Neuronal stem cell (in vitro differentiated cells): ENCODE measurements at regions not wholly inside any gene's neighbourhood (a gene's known extent, or its start where the extent isn't known, plus 50 kb on each side); places are given as distances from the start of the nearest gene placed in this dataset.
"Not testable (repeated sequence)": the region's sequence is repeated elsewhere in the genome, so short reads cannot be mapped to it uniquely, and the experiment has no call there.

Experiments used
- DNase-seq: peaks from one replicate; pipeline ENCODE4 v3.0.0-alpha.2; 2013; ENCODE audit warnings: low spot score
- H2AFZ ChIP-seq: one replicate; pipeline ENCODE4 v1.6.1; 2013; ENCODE audit warnings: mild to moderate bottlenecking, low read length, inconsistent platforms
- H2AK5ac ChIP-seq: 2 replicates; pipeline ENCODE4 v1.6.1; 2013; ENCODE audit warnings: low read depth, mild to moderate bottlenecking, inconsistent platforms, low read length, moderate library complexity, mixed read lengths
- H2BK120ac ChIP-seq: 2 replicates; pipeline ENCODE4 v1.6.1; 2013; ENCODE audit warnings: low read depth, mild to moderate bottlenecking, inconsistent platforms, low read length, moderate library complexity, mixed read lengths
- H2BK12ac ChIP-seq: one replicate; pipeline ENCODE4 v1.6.1; 2013; ENCODE audit warnings: low read length, inconsistent platforms
- H2BK15ac ChIP-seq: 2 replicates; pipeline ENCODE4 v1.6.1; 2013; ENCODE audit warnings: mild to moderate bottlenecking, low read length, inconsistent platforms, mixed read lengths
- H2BK5ac ChIP-seq: one replicate; pipeline ENCODE4 v1.6.1; 2013; ENCODE audit warnings: inconsistent platforms, mild to moderate bottlenecking, low read length, moderate library complexity
- H3K14ac ChIP-seq: one replicate; pipeline ENCODE4 v1.6.1; 2013; ENCODE audit warnings: low read length, inconsistent platforms
- H3K18ac ChIP-seq: 2 replicates; pipeline ENCODE4 v1.6.1; 2013; ENCODE audit warnings: low read length, inconsistent platforms
- H3K23ac ChIP-seq: 2 replicates; pipeline ENCODE4 v1.6.1; 2013; ENCODE audit warnings: low read depth, mild to moderate bottlenecking, mixed read lengths, low read length, inconsistent platforms; ENCODE audit not compliant: poor library complexity
- H3K27ac ChIP-seq: replicated peaks from 3 replicates; pipeline ENCODE4 v1.5.1; 2013; ENCODE audit warnings: low read length, inconsistent platforms
- H3K27me3 ChIP-seq, 3 experiments: 2 replicates each; pipeline ENCODE4 v1.6.1; 2013; ENCODE audit warnings: low read length in 3 of 3, mild to moderate bottlenecking in 2 of 3, inconsistent platforms in 1 of 3, low read depth in 1 of 3, mixed read lengths in 1 of 3, moderate library complexity in 1 of 3; ENCODE audit not compliant: control insufficient read depth in 3 of 3, insufficient read depth in 3 of 3
- H3K36me3 ChIP-seq, 2 donors: replicated peaks in 1 of 2; 2 replicates each; pipeline ENCODE4 v1.6.1; 2013; ENCODE audit warnings: low read length in 2 of 2; ENCODE audit not compliant: control insufficient read depth in 2 of 2, insufficient read depth in 2 of 2
- H3K4ac ChIP-seq: 2 replicates; pipeline ENCODE4 v1.6.1; 2013; ENCODE audit warnings: inconsistent platforms, mild to moderate bottlenecking, low read length, moderate library complexity
- H3K4me1 ChIP-seq, 2 donors: 1 replicate in 1 of 2; 2 replicates in 1 of 2; pipeline ENCODE4 v1.6.1; 2013; ENCODE audit warnings: low read length in 2 of 2, low read depth in 1 of 2; ENCODE audit not compliant: control insufficient read depth in 2 of 2, insufficient read depth in 1 of 2
- H3K4me2 ChIP-seq: one replicate; pipeline ENCODE4 v1.6.1; 2013; ENCODE audit warnings: mild to moderate bottlenecking, low read length, inconsistent platforms; ENCODE audit not compliant: insufficient read depth, poor library complexity, severe bottlenecking
- H3K4me3 ChIP-seq, 2 donors: 2 replicates each; pipeline ENCODE4 v1.5.1; 2013; ENCODE audit warnings: low read length in 2 of 2, mild to moderate bottlenecking in 2 of 2, inconsistent platforms in 1 of 2, moderate library complexity in 1 of 2
- H3K79me1 ChIP-seq: one replicate; pipeline ENCODE4 v1.6.1; 2013; ENCODE audit warnings: low read depth, mild to moderate bottlenecking, inconsistent platforms, low read length, moderate library complexity
- H3K9ac ChIP-seq: one replicate; pipeline ENCODE4 v1.6.1; 2013; ENCODE audit warnings: mild to moderate bottlenecking, low read depth, low read length, inconsistent platforms; ENCODE audit not compliant: poor library complexity
- H3K9me3 ChIP-seq, 2 donors: replicated peaks in 1 of 2; 2 replicates each; pipeline versions ENCODE3 to v1.6.1; 2013; ENCODE audit warnings: low read length in 2 of 2, mild to moderate bottlenecking in 2 of 2, inconsistent platforms in 1 of 2, low read depth in 1 of 2, mixed read lengths in 1 of 2, moderate library complexity in 1 of 2; ENCODE audit not compliant: control insufficient read depth in 2 of 2, insufficient read depth in 1 of 2
- H4K8ac ChIP-seq: one replicate; pipeline ENCODE4 v1.6.1; 2013; ENCODE audit warnings: low read depth, mild to moderate bottlenecking, inconsistent platforms, low read length, moderate library complexity
- H4K91ac ChIP-seq: one replicate; pipeline ENCODE4 v1.6.1; 2013; ENCODE audit warnings: low read length, low read depth, mild to moderate bottlenecking, inconsistent platforms; ENCODE audit not compliant: poor library complexity
- WGBS, 2 donors: extraction: QIAGEN DNeasy Blood & Tissue Kit; methylation state at CpG; one replicate each; pipeline ENCODE4 v1.1.7; 2013; ENCODE audit warnings: missing lambda C conversion rate in 2 of 2, mixed read lengths in 1 of 2; ENCODE audit not compliant: insufficient read length in 2 of 2, insufficient replicate concordance in 1 of 2; ENCODE audit errors: extremely low coverage in 2 of 2; 5-methylcytosine and 5-hydroxymethylcytosine counted together

- H3K4me1 ChIP-seq, H3K23ac ChIP-seq, H3K4ac ChIP-seq, H2BK12ac ChIP-seq, H3K9me3 ChIP-seq, H3K27me3 ChIP-seq, H2BK15ac ChIP-seq, H3K4me2 ChIP-seq, H3K4me3 ChIP-seq, H3K18ac ChIP-seq, H2AK5ac ChIP-seq, H2BK120ac ChIP-seq, H3K14ac ChIP-seq, H3K36me3 ChIP-seq, H4K91ac ChIP-seq, H2BK5ac ChIP-seq, H3K27ac ChIP-seq, H3K9ac ChIP-seq, H3K79me1 ChIP-seq, H4K8ac ChIP-seq: not testable (repeated sequence)
- peak overlapping the region; percentile 34 for H2AFZ ChIP-seq
- no CpG with 5 or more reads among the region's 4 CpGs for WGBS, 2 donors
- peak; percentile 21 for DNase-seq
These were observed 187.9 kb upstream of the F9 start for GRCh38 chrX:139342594-139342991.

DNA sequence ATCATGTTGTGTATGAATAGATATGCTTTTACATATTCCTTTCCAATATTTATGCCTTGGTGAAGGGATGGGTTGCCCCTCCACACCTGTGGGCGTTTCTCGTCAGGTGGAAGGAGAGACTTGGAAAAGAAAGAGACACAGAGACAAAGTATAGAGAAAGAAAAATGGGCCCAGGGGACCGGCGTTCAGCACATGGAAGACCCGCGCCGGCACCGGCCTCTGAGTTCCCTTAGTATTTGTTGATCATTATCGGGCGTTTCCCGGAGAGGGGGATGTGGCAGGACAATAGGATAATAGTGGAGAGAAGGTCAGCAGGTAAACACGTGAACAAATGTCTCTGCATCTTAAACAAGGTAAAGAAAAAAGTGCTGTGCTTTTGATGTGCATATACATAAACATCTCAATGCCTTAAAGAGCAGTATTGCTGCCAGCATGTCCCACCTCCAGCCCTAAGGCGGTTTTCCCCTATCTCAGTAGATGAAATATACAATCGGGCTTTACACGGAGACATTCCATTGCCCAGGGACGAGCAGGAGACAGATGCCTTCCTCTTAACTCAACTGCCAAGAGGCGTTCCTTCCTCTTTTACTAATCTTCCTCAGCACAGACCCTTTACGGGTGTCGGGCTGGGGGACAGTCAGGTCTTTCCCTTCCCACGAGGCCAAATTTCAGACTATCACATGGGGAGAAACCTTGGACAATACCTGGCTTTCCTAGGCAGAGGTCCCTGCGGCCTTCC, 188.5 kb upstream of the F9 start:
- not testable (repeated sequence) for H2BK15ac ChIP-seq, H3K9ac ChIP-seq, H3K23ac ChIP-seq, H3K27ac ChIP-seq, H3K36me3 ChIP-seq, H3K27me3 ChIP-seq, H3K14ac ChIP-seq, H2BK5ac ChIP-seq, H3K18ac ChIP-seq, H3K4me1 ChIP-seq, H4K91ac ChIP-seq, H4K8ac ChIP-seq, H2BK12ac ChIP-seq, DNase-seq, H3K4me2 ChIP-seq, H3K79me1 ChIP-seq, H3K4me3 ChIP-seq, H2AK5ac ChIP-seq, H3K4ac ChIP-seq, H2BK120ac ChIP-seq, H3K9me3 ChIP-seq
- peak overlapping the region; percentile 34 for H2AFZ ChIP-seq
- WGBS, 2 donors: no CpG with 5 or more reads among the region's 21 CpGs

- no peak overlapping the region for H2BK12ac ChIP-seq
- no peak overlapping the region for H3K14ac ChIP-seq
- no peaks in the 10 kb centered on the region for H3K27me3 ChIP-seq
- no peak overlapping the region for H3K23ac ChIP-seq
- H3K79me1 ChIP-seq: no peaks in the 10 kb centered on the region
- H3K4me3 ChIP-seq: no peak overlapping the region
- H2AFZ ChIP-seq: no peak overlapping the region
- no peaks in the 10 kb centered on the region for H3K9me3 ChIP-seq
- H2BK120ac ChIP-seq: no peak overlapping the region
- no peak overlapping the region for H3K18ac ChIP-seq
- H3K4me1 ChIP-seq: peaks cover 0 to 4% of the 10 kb centered on the region in 2 donors
- no peak overlapping the region for H4K8ac ChIP-seq
- no peaks in the 10 kb centered on the region for H3K36me3 ChIP-seq
- no peak overlapping the region for H2BK5ac ChIP-seq
- H3K9ac ChIP-seq: no peak overlapping the region
- H3K4ac ChIP-seq: no peak overlapping the region
- WGBS, 2 donors: no CpG with 5 or more reads among the region's 2 CpGs
- no peak for DNase-seq
- no peak overlapping the region for H4K91ac ChIP-seq
- no peak overlapping the region for H3K27ac ChIP-seq
- no peak overlapping the region for H3K4me2 ChIP-seq
- H2BK15ac ChIP-seq: no peak overlapping the region
- H2AK5ac ChIP-seq: no peak overlapping the region
These were observed 198.1 kb upstream of the F9 start for GRCh38 chrX:139332441-139332840.

DNA sequence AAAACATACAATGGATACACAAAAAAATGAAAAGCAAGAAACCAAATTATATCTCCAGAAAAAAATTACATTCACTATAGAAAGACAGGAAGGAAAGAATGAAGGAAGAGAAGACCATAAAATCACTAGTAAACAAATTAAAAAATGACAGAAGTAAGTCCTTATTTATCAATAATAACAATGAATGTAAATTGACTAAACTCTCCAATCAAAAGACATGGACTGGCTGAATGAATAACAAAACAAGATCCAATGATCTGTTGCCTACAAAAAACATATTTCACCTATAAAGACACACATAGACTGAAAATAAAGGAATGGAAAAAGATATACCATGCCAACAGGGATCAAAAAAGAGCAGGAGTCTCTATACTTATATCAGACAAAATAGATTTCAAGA, 203.2 kb upstream of the F9 start:
- no peak overlapping the region for H2BK12ac ChIP-seq
- H3K9me3 ChIP-seq: no peaks in the 10 kb centered on the region
- peaks cover 0 to under 1% of the 10 kb centered on the region in 2 donors for H3K4me1 ChIP-seq
- no peak overlapping the region for H4K91ac ChIP-seq
- DNase-seq: no peak
- no peak overlapping the region for H3K4me3 ChIP-seq
- no peak overlapping the region for H4K8ac ChIP-seq
- H3K27me3 ChIP-seq: no peaks in the 10 kb centered on the region
- no peak overlapping the region for H3K4ac ChIP-seq
- H3K27ac ChIP-seq: no peak overlapping the region
- no peak overlapping the region for H2BK5ac ChIP-seq
- H2BK120ac ChIP-seq: no peak overlapping the region
- no peak overlapping the region for H3K4me2 ChIP-seq
- H2AFZ ChIP-seq: no peak overlapping the region
- H2AK5ac ChIP-seq: no peak overlapping the region
- H3K18ac ChIP-seq: no peak overlapping the region
- H3K23ac ChIP-seq: no peak overlapping the region
- no peaks in the 10 kb centered on the region for H3K79me1 ChIP-seq
- H3K9ac ChIP-seq: no peak overlapping the region
- H3K14ac ChIP-seq: no peak overlapping the region
- no peaks in the 10 kb centered on the region for H3K36me3 ChIP-seq
- H2BK15ac ChIP-seq: no peak overlapping the region
